ENCODE measurements at regions not wholly inside any gene's neighbourhood (a gene's known extent, or its start where the extent isn't known, plus 50 kb on each side); places are given as distances from the start of the nearest gene placed in this dataset.
A peak's percentile ranks its signal among the peaks of the same experiment; 100 is the strongest.

GRCh38 chr14:42013153-42013552 is 406.5 kb downstream of the LRFN5 start:
- DNase-seq = no peak

- DNase-seq = no peak
Observed at GRCh38 chr14:42011221-42011620, 404.5 kb downstream of the LRFN5 start.

GRCh38 chr14:42004321-42004720 is 397.6 kb downstream of the LRFN5 start:
- DNase-seq = no peak

- DNase-seq = no peak
Observed at GRCh38 chr14:42002141-42002540, 395.5 kb downstream of the LRFN5 start.

- DNase-seq = no peak
Observed at GRCh38 chr14:42001431-42001830, 394.8 kb downstream of the LRFN5 start.

- no peak for DNase-seq
Observed at GRCh38 chr14:42000450-42000849, 393.8 kb downstream of the LRFN5 start.

GRCh38 chr14:41993687-41994086 is 387.0 kb downstream of the LRFN5 start:
- DNase-seq = no peak

GRCh38 chr14:41986700-41987099 is 380.0 kb downstream of the LRFN5 start:
- peak; percentile 29 to 47 for DNase-seq

GRCh38 chr14:41986083-41986645 is 379.5 kb downstream of the LRFN5 start:
- DNase-seq = no peak

- DNase-seq = no peak
Observed at GRCh38 chr14:41973178-41973577, 366.5 kb downstream of the LRFN5 start.

GRCh38 chr14:41972531-41972930 is 365.9 kb downstream of the LRFN5 start:
- DNase-seq = no peak

GRCh38 chr14:41960281-41960680 is 353.6 kb downstream of the LRFN5 start:
- DNase-seq = no peak

- DNase-seq = no peak
Observed at GRCh38 chr14:41957459-41957858, 350.8 kb downstream of the LRFN5 start.
